DND-41 (cell line): ENCODE measurements at regions not wholly inside any gene's neighbourhood (a gene's known extent, or its start where the extent isn't known, plus 50 kb on each side); places are given as distances from the start of the nearest gene placed in this dataset.

ENCODE experiments used
- ATAC-seq: fragments of 200-7000 bp; cut with Tn5 transposase; 3 replicates; pipeline ENCODE4 v1.9.1; 2021; ENCODE audit warnings: low read depth; ENCODE audit not compliant: insufficient read depth
- DNase-seq: peaks from one replicate; pipeline ENCODE4 v3.0.0-alpha.2; 2020
- H2AFZ ChIP-seq: 2 replicates; pipeline ENCODE4 v1.6.0; 2012; ENCODE audit warnings: low read depth, low read length
- H3K27ac ChIP-seq: 2 replicates; pipeline ENCODE4 v1.5.1; 2012; ENCODE audit warnings: low read length, inconsistent platforms
- H3K27me3 ChIP-seq: fragments of 200-600 bp; sonication (generic); 2 replicates; pipeline ENCODE4 v1.6.0; 2012; ENCODE audit warnings: low read length, mild to moderate bottlenecking, inconsistent platforms; ENCODE audit not compliant: insufficient read depth, poor library complexity
- H3K36me3 ChIP-seq: 2 replicates; pipeline ENCODE4 v1.5.1; 2012; ENCODE audit warnings: low read length, inconsistent platforms; ENCODE audit not compliant: insufficient read depth
- H3K4me1 ChIP-seq: 2 replicates; pipeline ENCODE4 v1.5.1; 2012; ENCODE audit warnings: mild to moderate bottlenecking, low read length; ENCODE audit not compliant: insufficient read depth
- H3K4me2 ChIP-seq: 2 replicates; pipeline ENCODE4 v1.6.0; 2012; ENCODE audit warnings: mild to moderate bottlenecking, moderate library complexity, low read length, inconsistent platforms; ENCODE audit not compliant: insufficient read depth
- H3K4me3 ChIP-seq, 2 experiments: fragments of 200-600 bp in 1 of 2; shearing (Covaris generic) in 1 of 2; 2 replicates each; pipeline ENCODE4 v1.5.1; 2012 to 2016; ENCODE audit warnings: inconsistent platforms in 2 of 2, low read length in 2 of 2, mild to moderate bottlenecking in 2 of 2, low read depth in 1 of 2, moderate library complexity in 1 of 2
- H3K79me2 ChIP-seq: 2 replicates; pipeline ENCODE4 v1.6.0; 2012; ENCODE audit warnings: low read length, inconsistent platforms; ENCODE audit not compliant: insufficient read depth
- H3K9ac ChIP-seq: 2 replicates; pipeline ENCODE4 v1.6.0; 2012; ENCODE audit warnings: low read depth, mild to moderate bottlenecking, inconsistent platforms, low read length, moderate library complexity
- H3K9me3 ChIP-seq: 2 replicates; pipeline ENCODE4 v1.5.1; 2012; ENCODE audit warnings: low read length, moderate library complexity, mild to moderate bottlenecking, inconsistent platforms; ENCODE audit not compliant: insufficient read depth, severe bottlenecking
- H4K20me1 ChIP-seq: 2 replicates; pipeline ENCODE4 v1.6.0; 2012; ENCODE audit warnings: low read length; ENCODE audit not compliant: insufficient read depth
- EZH2 ChIP-seq: IDR thresholded peaks from 3 replicates; pipeline ENCODE4 v1.6.1; 2012; ENCODE audit warnings: borderline replicate concordance, low read depth, mild to moderate bottlenecking, moderate library complexity, low read length, inconsistent platforms; ENCODE audit not compliant: severe bottlenecking
- TF ChIP-seq, protein P1 (sequence below): IDR thresholded peaks from 2 replicates; pipeline ENCODE4 v1.5.1; 2012; ENCODE audit warnings: borderline replicate concordance, low read length, moderate library complexity, mild to moderate bottlenecking; ENCODE audit not compliant: poor library complexity, severe bottlenecking; ENCODE audit errors: extremely low read depth

DNA sequence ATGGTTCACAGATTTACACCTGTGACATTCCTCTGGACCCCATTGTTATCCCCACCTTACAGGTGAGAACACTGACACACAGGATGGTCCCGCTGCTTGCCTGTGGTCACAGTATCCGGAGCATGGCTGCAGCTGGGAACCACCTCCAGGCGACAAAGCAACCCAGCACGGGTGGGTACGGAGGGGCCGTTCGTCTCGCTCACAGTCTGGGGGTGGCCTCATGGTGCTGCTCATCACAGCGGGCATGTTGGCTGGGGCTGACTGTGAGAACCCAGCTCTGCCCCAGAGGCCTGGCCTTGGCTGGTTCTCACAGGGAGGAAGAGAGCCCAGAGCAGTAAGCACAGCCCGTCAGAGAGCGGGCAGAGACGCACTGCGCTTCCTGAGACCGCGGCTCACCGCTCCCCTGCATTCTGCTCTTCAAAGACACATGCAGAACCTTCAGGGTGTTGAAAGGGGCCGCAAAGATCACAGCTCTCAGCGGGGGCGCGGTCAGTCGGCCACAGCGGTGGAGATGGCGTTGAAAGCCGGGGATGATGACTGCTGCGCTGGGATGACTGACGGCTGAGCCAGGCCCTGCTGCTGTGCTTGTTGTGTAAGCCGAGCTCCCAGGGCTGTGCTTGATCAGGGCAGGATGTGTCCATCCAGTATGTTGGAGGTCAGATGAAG, 423.0 kb downstream of the BRD1 start:
- no peak for TF ChIP-seq EZH2
- TF ChIP-seq, protein P1, sequence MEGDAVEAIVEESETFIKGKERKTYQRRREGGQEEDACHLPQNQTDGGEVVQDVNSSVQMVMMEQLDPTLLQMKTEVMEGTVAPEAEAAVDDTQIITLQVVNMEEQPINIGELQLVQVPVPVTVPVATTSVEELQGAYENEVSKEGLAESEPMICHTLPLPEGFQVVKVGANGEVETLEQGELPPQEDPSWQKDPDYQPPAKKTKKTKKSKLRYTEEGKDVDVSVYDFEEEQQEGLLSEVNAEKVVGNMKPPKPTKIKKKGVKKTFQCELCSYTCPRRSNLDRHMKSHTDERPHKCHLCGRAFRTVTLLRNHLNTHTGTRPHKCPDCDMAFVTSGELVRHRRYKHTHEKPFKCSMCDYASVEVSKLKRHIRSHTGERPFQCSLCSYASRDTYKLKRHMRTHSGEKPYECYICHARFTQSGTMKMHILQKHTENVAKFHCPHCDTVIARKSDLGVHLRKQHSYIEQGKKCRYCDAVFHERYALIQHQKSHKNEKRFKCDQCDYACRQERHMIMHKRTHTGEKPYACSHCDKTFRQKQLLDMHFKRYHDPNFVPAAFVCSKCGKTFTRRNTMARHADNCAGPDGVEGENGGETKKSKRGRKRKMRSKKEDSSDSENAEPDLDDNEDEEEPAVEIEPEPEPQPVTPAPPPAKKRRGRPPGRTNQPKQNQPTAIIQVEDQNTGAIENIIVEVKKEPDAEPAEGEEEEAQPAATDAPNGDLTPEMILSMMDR: no peak
- Histone ChIP-seq H4K20me1 (no peaks in the 10 kb centered on the region), H2AFZ (no peak overlapping the region), H3K4me3 (no peak overlapping the region), H3K27me3 (no peaks in the 10 kb centered on the region), H3K9ac (no peak overlapping the region), H3K4me2 (no peak overlapping the region), H3K79me2 (no peaks in the 10 kb centered on the region), H3K4me1 (no peaks in the 10 kb centered on the region), H3K36me3 (no peaks in the 10 kb centered on the region), H3K9me3 (no peaks in the 10 kb centered on the region), H3K27ac (no peak overlapping the region)
- ATAC-seq: no peak
- no peak for DNase-seq

DNA sequence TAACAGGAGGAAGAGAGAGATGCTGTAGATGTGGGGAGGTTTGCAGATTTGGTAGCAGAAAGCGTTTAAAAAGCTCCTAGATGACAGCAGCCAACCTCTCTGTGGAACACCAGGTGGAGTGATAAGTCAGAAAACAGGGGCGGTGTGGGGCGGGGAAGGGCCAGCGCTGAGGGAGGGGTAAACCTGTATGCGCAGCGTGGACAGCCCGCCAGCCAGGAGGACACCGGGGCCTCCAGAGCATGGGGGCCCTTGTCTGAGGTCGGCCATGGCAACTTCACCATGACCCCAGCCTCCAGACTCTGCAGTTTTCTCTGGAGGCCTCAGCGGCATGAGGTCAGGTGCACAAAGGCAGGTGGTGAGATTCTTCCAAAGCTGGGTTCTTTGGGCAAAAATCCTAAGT, 423.7 kb downstream of the BRD1 start:
- Histone ChIP-seq H3K79me2 (no peaks in the 10 kb centered on the region), H4K20me1 (no peaks in the 10 kb centered on the region), H2AFZ (no peak overlapping the region), H3K27ac (no peak overlapping the region), H3K4me1 (no peaks in the 10 kb centered on the region), H3K36me3 (no peaks in the 10 kb centered on the region), H3K4me2 (no peak overlapping the region), H3K9ac (no peak overlapping the region), H3K4me3 (no peak overlapping the region), H3K9me3 (no peaks in the 10 kb centered on the region), H3K27me3 (no peaks in the 10 kb centered on the region)
- no peak for DNase-seq
- TF ChIP-seq EZH2: no peak
- TF ChIP-seq, protein P1: no peak
- ATAC-seq: no peak

DNA sequence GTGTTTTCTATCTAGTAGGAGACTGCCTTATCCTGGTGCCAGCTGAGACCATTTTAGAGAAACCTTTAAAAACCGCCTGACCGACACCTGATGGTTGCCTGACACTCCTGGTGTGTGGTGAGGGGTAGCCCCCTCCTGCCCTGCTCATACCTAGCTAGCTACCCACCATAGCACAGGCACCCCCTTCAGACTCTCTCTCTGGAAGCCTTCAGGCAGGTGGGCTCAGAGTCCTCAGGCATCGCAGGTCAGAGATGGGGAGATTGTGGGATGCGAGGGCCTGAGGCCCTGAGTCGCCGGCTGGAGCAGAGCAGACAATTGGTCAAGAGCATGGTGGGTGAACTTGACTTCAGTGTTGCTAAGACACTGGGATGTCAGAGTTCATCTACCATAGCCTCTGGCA, 424.6 kb downstream of the BRD1 start:
- no peak overlapping the region for H3K27ac ChIP-seq
- no peaks in the 10 kb centered on the region for H3K79me2 ChIP-seq
- H3K4me1 ChIP-seq: no peaks in the 10 kb centered on the region
- H2AFZ ChIP-seq: no peak overlapping the region
- H3K4me2 ChIP-seq: no peak overlapping the region
- no peaks in the 10 kb centered on the region for H3K27me3 ChIP-seq
- no peaks in the 10 kb centered on the region for H3K9me3 ChIP-seq
- ATAC-seq: no peak
- no peak overlapping the region for H3K9ac ChIP-seq
- no peaks in the 10 kb centered on the region for H4K20me1 ChIP-seq
- no peaks in the 10 kb centered on the region for H3K36me3 ChIP-seq
- TF ChIP-seq EZH2: no peak
- TF ChIP-seq, protein P1: no peak
- no peak for DNase-seq
- no peak overlapping the region for H3K4me3 ChIP-seq
